Epithelial cell of esophagus (primary cell): ENCODE measurements at regions not wholly inside any gene's neighbourhood (a gene's known extent, or its start where the extent isn't known, plus 50 kb on each side); places are given as distances from the start of the nearest gene placed in this dataset.

ENCODE experiments used
- DNase-seq: peaks from one replicate; pipeline ENCODE4 v3.0.0; 2010; ENCODE audit warnings: low read depth
- H3K4me3 ChIP-seq: 2 replicates; pipeline ENCODE4 v1.5.1; 2011; ENCODE audit warnings: mild to moderate bottlenecking, low read length, control low read depth
- TF ChIP-seq, protein P1 (sequence below): IDR thresholded peaks from 2 replicates; pipeline ENCODE4 v1.5.1; 2011; ENCODE audit warnings: low read depth, mild to moderate bottlenecking, low read length, control low read depth, inconsistent platforms; ENCODE audit not compliant: insufficient read depth; ENCODE audit errors: missing control alignments

- no peak overlapping the region for H3K4me3 ChIP-seq
- no peak for DNase-seq
- TF ChIP-seq, protein P1, sequence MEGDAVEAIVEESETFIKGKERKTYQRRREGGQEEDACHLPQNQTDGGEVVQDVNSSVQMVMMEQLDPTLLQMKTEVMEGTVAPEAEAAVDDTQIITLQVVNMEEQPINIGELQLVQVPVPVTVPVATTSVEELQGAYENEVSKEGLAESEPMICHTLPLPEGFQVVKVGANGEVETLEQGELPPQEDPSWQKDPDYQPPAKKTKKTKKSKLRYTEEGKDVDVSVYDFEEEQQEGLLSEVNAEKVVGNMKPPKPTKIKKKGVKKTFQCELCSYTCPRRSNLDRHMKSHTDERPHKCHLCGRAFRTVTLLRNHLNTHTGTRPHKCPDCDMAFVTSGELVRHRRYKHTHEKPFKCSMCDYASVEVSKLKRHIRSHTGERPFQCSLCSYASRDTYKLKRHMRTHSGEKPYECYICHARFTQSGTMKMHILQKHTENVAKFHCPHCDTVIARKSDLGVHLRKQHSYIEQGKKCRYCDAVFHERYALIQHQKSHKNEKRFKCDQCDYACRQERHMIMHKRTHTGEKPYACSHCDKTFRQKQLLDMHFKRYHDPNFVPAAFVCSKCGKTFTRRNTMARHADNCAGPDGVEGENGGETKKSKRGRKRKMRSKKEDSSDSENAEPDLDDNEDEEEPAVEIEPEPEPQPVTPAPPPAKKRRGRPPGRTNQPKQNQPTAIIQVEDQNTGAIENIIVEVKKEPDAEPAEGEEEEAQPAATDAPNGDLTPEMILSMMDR: no peak
These were observed 243.0 kb downstream of the PSAT1 start for GRCh38 chr9:78539904-78540303.

DNA sequence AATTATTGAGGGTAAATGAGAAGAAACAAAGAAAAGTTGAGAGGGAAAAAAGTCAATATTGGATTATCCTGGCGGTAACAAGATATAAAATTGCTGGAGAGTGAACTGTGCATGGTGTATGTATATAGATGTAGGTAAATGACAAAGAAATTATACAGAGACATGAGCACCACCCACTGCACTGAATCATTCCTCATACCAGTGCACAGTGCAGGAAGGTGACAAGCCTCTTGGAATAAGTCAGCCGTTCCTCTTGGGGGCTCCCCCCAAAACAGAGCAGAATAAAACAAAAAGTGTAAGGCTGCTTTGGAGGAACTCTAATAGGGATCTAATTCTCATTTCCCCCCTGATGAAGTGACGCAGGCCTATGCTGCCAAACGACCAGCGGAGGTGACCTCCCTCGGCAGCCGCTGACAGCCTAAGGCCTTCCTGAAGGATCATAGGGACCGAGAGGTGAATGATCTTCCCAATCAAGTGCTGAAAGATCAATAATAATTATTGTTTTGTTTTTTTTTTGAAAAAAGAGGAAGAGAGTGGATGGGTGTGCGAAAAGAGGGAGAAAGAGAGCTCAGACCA, 245.0 kb downstream of the PSAT1 start:
- no peak overlapping the region for H3K4me3 ChIP-seq
- TF ChIP-seq, protein P1: no peak
- no peak for DNase-seq

- TF ChIP-seq, protein P1: no peak
- no peak for DNase-seq
- H3K4me3 ChIP-seq: no peak overlapping the region
These were observed 245.7 kb downstream of the PSAT1 start for GRCh38 chr9:78542491-78543181.

- DNase-seq: no peak
- TF ChIP-seq, protein P1: no peak
- no peak overlapping the region for H3K4me3 ChIP-seq
These were observed 246.4 kb downstream of the PSAT1 start for GRCh38 chr9:78543353-78543752.

- DNase-seq: no peak
- TF ChIP-seq, protein P1: no peak
- H3K4me3 ChIP-seq: no peak overlapping the region
These were observed 247.3 kb downstream of the PSAT1 start for GRCh38 chr9:78544230-78544629.

DNA sequence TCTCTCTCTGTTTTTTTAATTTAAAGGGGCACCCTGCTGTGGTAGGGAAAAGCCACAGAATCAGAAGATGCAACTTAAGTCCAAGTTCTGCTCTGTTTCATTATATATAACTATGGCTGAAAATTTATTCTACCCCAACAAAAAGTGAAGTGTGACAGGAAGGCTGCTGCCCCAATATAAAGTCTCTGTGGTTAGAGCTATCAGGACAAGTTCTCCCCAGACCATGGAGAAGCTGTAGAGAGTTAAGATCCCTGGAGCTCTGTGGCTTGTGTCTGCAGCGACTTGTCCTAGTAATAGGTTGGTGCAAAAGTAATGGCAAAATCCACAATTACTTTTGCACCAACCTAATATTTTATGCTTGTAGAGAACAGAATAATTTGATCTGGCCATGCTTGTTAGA, 250.9 kb downstream of the PSAT1 start:
- no peak overlapping the region for H3K4me3 ChIP-seq
- TF ChIP-seq, protein P1: no peak
- DNase-seq: no peak

GRCh38 chr9:78548670-78549069, 251.7 kb downstream of the PSAT1 start:
- DNase-seq: no peak
- H3K4me3 ChIP-seq: no peak overlapping the region
- TF ChIP-seq, protein P1: no peak
